Upper lobe of left lung (tissue), 6 donors: ENCODE measurements at regions not wholly inside any gene's neighbourhood (a gene's known extent, or its start where the extent isn't known, plus 50 kb on each side); places are given as distances from the start of the nearest gene placed in this dataset.

ENCODE experiments used
- ATAC-seq, 2 donors: fragments of 200-7000 bp; cut with Tn5 transposase; one replicate each; pipeline ENCODE4 v1.9.1; 2022; ENCODE audit warnings: mild to moderate bottlenecking in 2 of 2, moderate library complexity in 2 of 2; ENCODE audit not compliant: low FRiP score in 2 of 2
- DNase-seq, 2 donors: peaks; one replicate each; pipeline ENCODE4 v3.0.0-alpha.2; 2019 to 2020
- H3K27ac ChIP-seq, 4 donors: fragments of 200-600 bp; sonication (generic); one replicate each; pipeline ENCODE4 v1.5.1; 2016 to 2019
- H3K27me3 ChIP-seq, 4 donors: fragments of 200-600 bp; sonication (generic); one replicate each; pipeline ENCODE4 v1.5.1; 2017 to 2019
- H3K36me3 ChIP-seq, 4 donors: fragments of 200-600 bp; sonication (generic); one replicate each; pipeline ENCODE4 v1.5.1; 2016 to 2019
- H3K4me1 ChIP-seq, 4 donors: fragments of 200-600 bp; sonication (generic); one replicate each; pipeline ENCODE4 v1.5.1; 2018 to 2019
- H3K4me3 ChIP-seq, 4 donors: fragments of 200-600 bp; sonication (generic); one replicate each; pipeline ENCODE4 v1.5.1; 2017 to 2019; ENCODE audit warnings: mild to moderate bottlenecking in 2 of 4, moderate library complexity in 1 of 4
- H3K9me3 ChIP-seq, 4 donors: fragments of 200-600 bp; sonication (generic); one replicate each; pipeline ENCODE4 v1.5.1; 2018 to 2019
- EP300 ChIP-seq, 4 donors: sonication (generic); formaldehyde crosslinking; IDR thresholded peaks; one replicate each; pipeline ENCODE4 v1.5.1; 2017; ENCODE audit warnings: antibody characterized with exemption in 4 of 4, control low read depth in 2 of 4
- POLR2A ChIP-seq, 4 donors: fragments of 450-650 bp; IDR thresholded peaks; one replicate each; pipeline ENCODE4 v1.5.1; 2016 to 2017; ENCODE audit warnings: antibody characterized with exemption in 4 of 4, mild to moderate bottlenecking in 2 of 4
- POLR2AphosphoS5 ChIP-seq, 2 donors: sonication (generic); formaldehyde crosslinking; IDR thresholded peaks; one replicate each; pipeline ENCODE4 v1.5.1; 2017; ENCODE audit warnings: antibody characterized with exemption in 2 of 2
- WGBS, 2 donors: methylation state at CpG; one replicate each; pipeline ENCODE4 v1.1.5; 2017 to 2018; 5-methylcytosine and 5-hydroxymethylcytosine counted together
- TF ChIP-seq, protein P1 (sequence below), 6 experiments: fragments of 450-650 bp in 4 of 6; fragments of 200-600 bp in 2 of 6; sonication (generic) in 2 of 6; IDR thresholded peaks; one replicate each; pipeline ENCODE4 v1.5.1; 2016 to 2019; ENCODE audit warnings: antibody characterized with exemption in 6 of 6
- donor health status: DM: no; HTN: no; CAD: no; lungs with moderate emphysema.
- donor health status: DM: no; HTN: yes; CAD: no; lungs with severe emphysema.

DNA sequence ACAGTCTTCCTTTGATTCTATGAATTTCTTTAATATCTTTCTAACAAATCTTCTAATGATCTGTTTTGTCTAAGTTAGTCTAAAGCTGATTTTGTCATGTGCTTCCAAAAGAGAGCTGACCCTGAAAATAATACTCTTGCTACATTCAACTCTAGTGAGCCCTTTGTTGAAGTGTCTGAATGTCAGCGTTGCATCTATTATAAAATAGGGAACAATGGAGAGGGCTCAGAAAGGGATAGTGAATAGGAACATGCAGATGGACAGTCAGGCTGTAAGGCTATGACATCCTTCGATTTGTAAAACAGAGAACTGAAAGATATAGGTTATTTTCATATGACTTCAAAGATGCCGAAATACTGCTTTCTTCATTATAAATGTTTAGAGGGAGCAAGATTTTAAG lies 304.5 kb downstream of the GALC start:
- 83 to 84% methylated on average over 3 of the region's 3 CpGs for WGBS, 2 donors
- TF ChIP-seq, protein P1, sequence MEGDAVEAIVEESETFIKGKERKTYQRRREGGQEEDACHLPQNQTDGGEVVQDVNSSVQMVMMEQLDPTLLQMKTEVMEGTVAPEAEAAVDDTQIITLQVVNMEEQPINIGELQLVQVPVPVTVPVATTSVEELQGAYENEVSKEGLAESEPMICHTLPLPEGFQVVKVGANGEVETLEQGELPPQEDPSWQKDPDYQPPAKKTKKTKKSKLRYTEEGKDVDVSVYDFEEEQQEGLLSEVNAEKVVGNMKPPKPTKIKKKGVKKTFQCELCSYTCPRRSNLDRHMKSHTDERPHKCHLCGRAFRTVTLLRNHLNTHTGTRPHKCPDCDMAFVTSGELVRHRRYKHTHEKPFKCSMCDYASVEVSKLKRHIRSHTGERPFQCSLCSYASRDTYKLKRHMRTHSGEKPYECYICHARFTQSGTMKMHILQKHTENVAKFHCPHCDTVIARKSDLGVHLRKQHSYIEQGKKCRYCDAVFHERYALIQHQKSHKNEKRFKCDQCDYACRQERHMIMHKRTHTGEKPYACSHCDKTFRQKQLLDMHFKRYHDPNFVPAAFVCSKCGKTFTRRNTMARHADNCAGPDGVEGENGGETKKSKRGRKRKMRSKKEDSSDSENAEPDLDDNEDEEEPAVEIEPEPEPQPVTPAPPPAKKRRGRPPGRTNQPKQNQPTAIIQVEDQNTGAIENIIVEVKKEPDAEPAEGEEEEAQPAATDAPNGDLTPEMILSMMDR (IDR thresholded peaks at IDR 0.05), result no peak
- no peak for TF ChIP-seq POLR2A (IDR thresholded peaks at IDR 0.05)
- no peak for TF ChIP-seq EP300 (IDR thresholded peaks at IDR 0.05)
- TF ChIP-seq POLR2AphosphoS5 (IDR thresholded peaks at IDR 0.05), result no peak

DNA sequence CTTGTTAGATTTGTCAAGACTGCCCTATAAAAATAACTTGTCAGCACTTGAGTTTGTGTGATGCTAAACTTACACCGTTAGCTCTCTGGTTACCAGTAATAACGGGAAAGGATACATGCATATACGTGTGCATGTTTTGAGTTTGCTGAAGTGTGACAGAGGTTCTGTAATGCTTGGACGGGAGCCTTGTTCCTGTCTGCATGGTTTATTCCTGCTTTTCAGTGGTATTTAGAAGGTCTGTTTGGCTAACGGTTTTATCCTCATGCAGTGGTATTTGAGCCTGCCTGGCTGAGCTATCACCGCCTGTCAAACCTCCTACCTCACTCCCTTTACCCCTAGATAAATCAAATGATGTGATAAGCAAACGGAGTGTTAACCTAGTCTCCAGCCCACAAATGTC lies 305.6 kb downstream of the GALC start:
- Histone ChIP-seq H3K36me3 (no peaks in the 10 kb centered on the region), H3K4me3 (no peak overlapping the region), H3K27me3 (no peaks in the 10 kb centered on the region), H3K27ac (no peak overlapping the region), H3K9me3 (peaks cover 0 to 3% (median 0%) of the 10 kb centered on the region in 4 donors), H3K4me1 (peaks cover 0 to 4% (median 2%) of the 10 kb centered on the region in 4 donors)
- ATAC-seq (no peak), DNase-seq (no peak)
- WGBS, 2 donors, result 62 to 70% methylated on average over 7 of the region's 7 CpGs
- TF ChIP-seq POLR2A (IDR thresholded peaks at IDR 0.05), result no peak

More for the DNA sequence above, 304.5 kb downstream of the GALC start:
- Histone ChIP-seq H3K27me3 (no peaks in the 10 kb centered on the region), H3K4me3 (no peak overlapping the region), H3K27ac (no peak overlapping the region), H3K36me3 (no peaks in the 10 kb centered on the region), H3K4me1 (peaks cover 0 to 4% (median 2%) of the 10 kb centered on the region in 4 donors), H3K9me3 (no peaks in the 10 kb centered on the region)
- ATAC-seq (no peak), DNase-seq (no peak)

DNA sequence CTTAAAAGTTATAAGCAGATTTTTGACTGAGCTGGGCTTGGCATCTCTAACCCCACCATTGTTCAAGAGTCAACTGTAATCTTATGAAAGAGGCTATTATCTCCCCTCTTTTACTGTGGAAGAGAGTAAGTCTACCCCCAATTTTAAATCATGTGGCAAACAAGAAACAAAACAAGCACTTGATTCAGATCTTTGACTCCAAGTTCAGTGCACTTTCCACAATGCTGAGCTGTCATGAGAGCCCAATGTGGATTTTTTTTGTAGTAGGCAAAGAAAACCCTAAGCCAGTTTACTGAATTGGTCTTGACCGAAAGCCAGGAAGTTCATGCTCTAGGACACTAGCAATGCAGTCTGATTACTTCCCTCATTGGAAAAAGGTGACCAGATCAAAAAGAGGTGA lies 306.2 kb downstream of the GALC start:
- Histone ChIP-seq H3K27ac (no peak overlapping the region), H3K4me3 (no peak overlapping the region), H3K9me3 (peaks cover 0 to 3% (median 0%) of the 10 kb centered on the region in 4 donors), H3K36me3 (no peaks in the 10 kb centered on the region), H3K27me3 (no peaks in the 10 kb centered on the region), H3K4me1 (peaks cover 0 to 4% (median 2%) of the 10 kb centered on the region in 4 donors)
- no peak for TF ChIP-seq EP300 (IDR thresholded peaks at IDR 0.05)
- no peak for TF ChIP-seq POLR2AphosphoS5 (IDR thresholded peaks at IDR 0.05)
- TF ChIP-seq, protein P1 (IDR thresholded peaks at IDR 0.05), result no peak
- no peak for TF ChIP-seq POLR2A (IDR thresholded peaks at IDR 0.05)
- 67 to 74% methylated on average over 1 of the region's 1 CpG for WGBS, 2 donors
- no peak for ATAC-seq
- no peak for DNase-seq

DNA sequence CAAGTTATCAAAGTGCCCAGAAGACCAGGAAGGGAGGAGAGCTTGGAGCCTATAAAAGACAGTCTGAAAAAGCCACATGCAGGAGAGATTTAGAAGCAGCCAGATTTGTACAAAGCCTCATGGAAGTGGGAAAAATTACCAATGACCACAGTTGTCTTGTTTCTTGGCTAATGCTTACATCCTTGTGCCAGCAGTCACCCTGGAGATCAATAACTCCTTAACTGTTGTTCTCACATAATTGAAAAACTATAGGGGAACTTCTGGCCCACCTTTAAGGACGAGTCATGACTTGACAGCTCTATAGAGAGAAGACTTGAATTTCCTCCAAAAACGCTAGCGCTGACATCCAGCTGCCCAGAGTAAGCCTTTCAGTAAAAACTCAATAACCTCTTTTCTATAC lies 313.1 kb downstream of the GALC start:
- no peaks in the 10 kb centered on the region for H3K36me3 ChIP-seq
- H3K27me3 ChIP-seq, result no peaks in the 10 kb centered on the region
- 58 to 64% methylated on average over 3 of the region's 3 CpGs for WGBS, 2 donors
- no peak for ATAC-seq
- H3K4me3 ChIP-seq, result no peak overlapping the region
- TF ChIP-seq POLR2A (IDR thresholded peaks at IDR 0.05) (no peak), EP300 (IDR thresholded peaks at IDR 0.05) (no peak), POLR2AphosphoS5 (IDR thresholded peaks at IDR 0.05) (no peak)
- TF ChIP-seq, protein P1 (IDR thresholded peaks at IDR 0.05), result no peak
- no peak for DNase-seq
- no peaks in the 10 kb centered on the region for H3K4me1 ChIP-seq
- H3K27ac ChIP-seq, result no peak overlapping the region
- peaks cover 0 to 3% (median 0%) of the 10 kb centered on the region in 4 donors for H3K9me3 ChIP-seq

DNA sequence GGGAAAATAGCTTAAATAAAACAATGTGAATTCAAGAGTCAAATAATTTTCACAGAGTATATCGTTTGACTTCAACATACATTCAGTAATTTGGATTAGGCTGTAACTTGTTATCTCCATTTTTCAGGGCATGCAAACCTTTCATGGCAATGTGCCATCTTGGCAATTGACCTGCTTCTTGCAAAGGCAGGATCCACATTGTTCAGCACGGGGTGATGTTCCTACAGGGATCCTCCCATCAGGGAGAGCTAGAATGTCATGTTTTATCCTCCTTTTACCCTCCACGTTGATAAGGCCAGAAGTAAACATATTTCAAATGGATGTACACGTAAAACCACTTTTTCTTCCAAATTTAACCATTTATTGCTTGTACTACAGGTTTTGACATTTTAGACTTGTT lies 314.4 kb downstream of the GALC start:
- Histone ChIP-seq H3K27ac (no peak overlapping the region), H3K9me3 (peaks cover 0 to 3% (median 0%) of the 10 kb centered on the region in 4 donors), H3K27me3 (no peaks in the 10 kb centered on the region), H3K36me3 (no peaks in the 10 kb centered on the region), H3K4me3 (no peak overlapping the region), H3K4me1 (no peaks in the 10 kb centered on the region)
- WGBS, 2 donors, result 43 to 45% methylated on average over 4 of the region's 4 CpGs
- TF ChIP-seq EP300 (IDR thresholded peaks at IDR 0.05), result no peak
- no peak for TF ChIP-seq POLR2A (IDR thresholded peaks at IDR 0.05)
- no peak for TF ChIP-seq POLR2AphosphoS5 (IDR thresholded peaks at IDR 0.05)
- TF ChIP-seq, protein P1 (IDR thresholded peaks at IDR 0.05), result no peak
- ATAC-seq (no peak), DNase-seq (no peak)
